ENCODE measurements at regions not wholly inside any gene's neighbourhood (a gene's known extent, or its start where the extent isn't known, plus 50 kb on each side); places are given as distances from the start of the nearest gene placed in this dataset.

DNA sequence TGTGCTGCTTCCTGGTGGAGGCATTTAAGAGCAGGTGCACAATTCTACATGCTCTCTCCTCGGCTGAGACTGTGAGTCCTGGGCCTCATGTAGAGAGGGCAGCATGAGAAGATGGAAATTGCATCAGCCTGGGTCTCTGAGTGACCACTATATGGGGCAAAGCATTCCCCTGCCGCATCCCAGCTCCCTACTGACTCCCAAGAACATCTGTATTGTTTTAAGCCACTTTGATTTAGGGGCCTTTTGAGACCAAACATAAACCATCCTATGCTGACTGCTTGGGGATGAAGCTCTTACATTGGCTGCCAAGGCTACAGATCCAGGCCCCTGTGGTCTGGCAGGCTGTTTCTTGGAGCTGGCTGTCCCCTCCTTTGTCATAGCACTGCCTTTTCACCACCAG, 101.3 kb upstream of the TBX20 start:
- H3K4me2 ChIP-seq (ENCODE audit: insufficient read depth, low read length) = no peak overlapping the region
- H3K36me3 ChIP-seq (ENCODE audit: insufficient read depth, low read length) = no peaks in the 10 kb centered on the region
- no peaks in the 10 kb centered on the region for H3K4me1 ChIP-seq (ENCODE audit: insufficient read depth, low read length)
- TF ChIP-seq, protein P1, sequence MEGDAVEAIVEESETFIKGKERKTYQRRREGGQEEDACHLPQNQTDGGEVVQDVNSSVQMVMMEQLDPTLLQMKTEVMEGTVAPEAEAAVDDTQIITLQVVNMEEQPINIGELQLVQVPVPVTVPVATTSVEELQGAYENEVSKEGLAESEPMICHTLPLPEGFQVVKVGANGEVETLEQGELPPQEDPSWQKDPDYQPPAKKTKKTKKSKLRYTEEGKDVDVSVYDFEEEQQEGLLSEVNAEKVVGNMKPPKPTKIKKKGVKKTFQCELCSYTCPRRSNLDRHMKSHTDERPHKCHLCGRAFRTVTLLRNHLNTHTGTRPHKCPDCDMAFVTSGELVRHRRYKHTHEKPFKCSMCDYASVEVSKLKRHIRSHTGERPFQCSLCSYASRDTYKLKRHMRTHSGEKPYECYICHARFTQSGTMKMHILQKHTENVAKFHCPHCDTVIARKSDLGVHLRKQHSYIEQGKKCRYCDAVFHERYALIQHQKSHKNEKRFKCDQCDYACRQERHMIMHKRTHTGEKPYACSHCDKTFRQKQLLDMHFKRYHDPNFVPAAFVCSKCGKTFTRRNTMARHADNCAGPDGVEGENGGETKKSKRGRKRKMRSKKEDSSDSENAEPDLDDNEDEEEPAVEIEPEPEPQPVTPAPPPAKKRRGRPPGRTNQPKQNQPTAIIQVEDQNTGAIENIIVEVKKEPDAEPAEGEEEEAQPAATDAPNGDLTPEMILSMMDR (IDR thresholded peaks at IDR 0.05; ENCODE audit: borderline replicate concordance, extremely low read depth, low read length, poor library complexity, severe bottlenecking) = no peak
- no peak for TF ChIP-seq EZH2 (IDR thresholded peaks at IDR 0.05; ENCODE audit: borderline replicate concordance, low read depth, low read length, severe bottlenecking)
- H2AFZ ChIP-seq (ENCODE audit: low read depth, low read length) = no peak overlapping the region
- no peak overlapping the region for H3K27ac ChIP-seq (ENCODE audit: low read length)
- no peak for DNase-seq
- no peak overlapping the region for H3K9ac ChIP-seq (ENCODE audit: low read depth, low read length)
- H3K9me3 ChIP-seq (ENCODE audit: insufficient read depth, low read length, severe bottlenecking) = no peaks in the 10 kb centered on the region
- H3K4me3 ChIP-seq (ENCODE audit: low read depth in 1 of 2, low read length in 2 of 2) = no peak overlapping the region
- no peaks in the 10 kb centered on the region for H4K20me1 ChIP-seq (ENCODE audit: insufficient read depth, low read length)
- H3K27me3 ChIP-seq (ENCODE audit: insufficient read depth, low read length, poor library complexity) = no peaks in the 10 kb centered on the region
- no peak for ATAC-seq (ENCODE audit: insufficient read depth, low read depth)
- no peaks in the 10 kb centered on the region for H3K79me2 ChIP-seq (ENCODE audit: insufficient read depth, low read length)

GRCh38 chr7:35353481-35353880, 99.6 kb upstream of the TBX20 start:
- no peak overlapping the region for H3K4me3 ChIP-seq (ENCODE audit: low read depth in 1 of 2, low read length in 2 of 2)
- no peaks in the 10 kb centered on the region for H3K27me3 ChIP-seq (ENCODE audit: insufficient read depth, low read length, poor library complexity)
- ATAC-seq (ENCODE audit: insufficient read depth, low read depth) = no peak
- H4K20me1 ChIP-seq (ENCODE audit: insufficient read depth, low read length) = no peaks in the 10 kb centered on the region
- TF ChIP-seq EZH2 (IDR thresholded peaks at IDR 0.05; ENCODE audit: borderline replicate concordance, low read depth, low read length, severe bottlenecking) = no peak
- TF ChIP-seq, protein P1 (IDR thresholded peaks at IDR 0.05; ENCODE audit: borderline replicate concordance, extremely low read depth, low read length, poor library complexity, severe bottlenecking) = no peak
- H3K36me3 ChIP-seq (ENCODE audit: insufficient read depth, low read length) = no peaks in the 10 kb centered on the region
- H3K79me2 ChIP-seq (ENCODE audit: insufficient read depth, low read length) = no peaks in the 10 kb centered on the region
- H3K9me3 ChIP-seq (ENCODE audit: insufficient read depth, low read length, severe bottlenecking) = no peaks in the 10 kb centered on the region
- no peak overlapping the region for H3K9ac ChIP-seq (ENCODE audit: low read depth, low read length)
- no peaks in the 10 kb centered on the region for H3K4me1 ChIP-seq (ENCODE audit: insufficient read depth, low read length)
- H3K4me2 ChIP-seq (ENCODE audit: insufficient read depth, low read length) = no peak overlapping the region
- no peak overlapping the region for H3K27ac ChIP-seq (ENCODE audit: low read length)
- H2AFZ ChIP-seq (ENCODE audit: low read depth, low read length) = no peak overlapping the region
- DNase-seq = no peak

DNA sequence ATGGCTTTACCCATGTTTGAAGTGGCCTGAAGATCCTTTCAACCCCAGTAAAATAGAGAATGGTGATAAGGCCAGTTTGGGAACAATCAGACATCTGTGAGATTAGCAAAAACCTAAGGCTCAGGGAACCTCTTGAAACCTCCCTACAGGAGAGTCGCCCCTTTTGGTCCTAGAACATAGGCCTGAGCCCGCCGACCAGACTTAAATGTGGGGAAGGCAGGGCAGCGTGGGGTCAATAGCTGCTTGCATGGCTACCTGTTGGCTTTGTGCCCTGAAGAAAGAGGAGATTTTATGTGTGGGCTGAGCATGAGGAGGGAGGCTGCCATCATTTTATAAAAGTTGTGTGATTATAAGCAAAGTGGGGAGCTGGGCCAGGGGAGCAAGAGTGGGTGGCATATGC, 97.6 kb upstream of the TBX20 start:
- no peaks in the 10 kb centered on the region for H3K36me3 ChIP-seq (ENCODE audit: insufficient read depth, low read length)
- H3K4me3 ChIP-seq (ENCODE audit: low read depth in 1 of 2, low read length in 2 of 2) = no peak overlapping the region
- H3K79me2 ChIP-seq (ENCODE audit: insufficient read depth, low read length) = no peaks in the 10 kb centered on the region
- TF ChIP-seq, protein P1 (IDR thresholded peaks at IDR 0.05; ENCODE audit: borderline replicate concordance, extremely low read depth, low read length, poor library complexity, severe bottlenecking) = no peak
- TF ChIP-seq EZH2 (IDR thresholded peaks at IDR 0.05; ENCODE audit: borderline replicate concordance, low read depth, low read length, severe bottlenecking) = no peak
- no peaks in the 10 kb centered on the region for H3K9me3 ChIP-seq (ENCODE audit: insufficient read depth, low read length, severe bottlenecking)
- H3K4me1 ChIP-seq (ENCODE audit: insufficient read depth, low read length) = no peaks in the 10 kb centered on the region
- no peaks in the 10 kb centered on the region for H3K27me3 ChIP-seq (ENCODE audit: insufficient read depth, low read length, poor library complexity)
- H4K20me1 ChIP-seq (ENCODE audit: insufficient read depth, low read length) = no peaks in the 10 kb centered on the region
- no peak overlapping the region for H3K4me2 ChIP-seq (ENCODE audit: insufficient read depth, low read length)
- DNase-seq = no peak
- no peak overlapping the region for H3K9ac ChIP-seq (ENCODE audit: low read depth, low read length)
- H3K27ac ChIP-seq (ENCODE audit: low read length) = no peak overlapping the region
- no peak for ATAC-seq (ENCODE audit: insufficient read depth, low read depth)
- no peak overlapping the region for H2AFZ ChIP-seq (ENCODE audit: low read depth, low read length)

Measured in DND-41 (cell line).